GM19395 (cell line): ENCODE measurements at regions not wholly inside any gene's neighbourhood (a gene's known extent, or its start where the extent isn't known, plus 50 kb on each side); places are given as distances from the start of the nearest gene placed in this dataset.
"Not testable (repeated sequence)": the region's sequence is repeated elsewhere in the genome, so short reads cannot be mapped to it uniquely, and the experiment has no call there.

Experiments
- ATAC-seq: cut with Tn5 transposase; IDR thresholded peaks from one replicate; pipeline ENCODE4 v1.9.1; 2021; ENCODE audit warnings: mild to moderate bottlenecking, moderate library complexity; ENCODE audit not compliant: unreplicated experiment

DNA sequence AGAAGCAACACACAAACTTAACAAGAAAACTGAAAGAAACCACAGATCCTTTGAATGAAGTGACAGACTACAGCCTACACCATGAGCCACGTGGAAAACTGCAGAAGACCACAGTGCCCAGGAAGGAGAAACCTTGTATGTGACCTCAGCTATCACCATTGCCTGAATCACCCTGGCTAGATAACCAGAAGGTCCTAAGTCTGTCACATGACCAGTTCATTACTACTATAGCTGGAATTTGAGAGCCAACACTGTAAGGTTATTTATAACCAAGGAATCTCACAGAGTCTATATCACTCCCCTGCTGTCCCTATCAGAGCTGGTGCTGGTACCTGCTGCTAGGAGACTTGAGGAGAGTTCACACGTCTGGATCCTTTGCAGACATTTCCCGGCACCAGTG is 90.3 kb upstream of the FBXL17 start:
- ATAC-seq, result no peak

DNA sequence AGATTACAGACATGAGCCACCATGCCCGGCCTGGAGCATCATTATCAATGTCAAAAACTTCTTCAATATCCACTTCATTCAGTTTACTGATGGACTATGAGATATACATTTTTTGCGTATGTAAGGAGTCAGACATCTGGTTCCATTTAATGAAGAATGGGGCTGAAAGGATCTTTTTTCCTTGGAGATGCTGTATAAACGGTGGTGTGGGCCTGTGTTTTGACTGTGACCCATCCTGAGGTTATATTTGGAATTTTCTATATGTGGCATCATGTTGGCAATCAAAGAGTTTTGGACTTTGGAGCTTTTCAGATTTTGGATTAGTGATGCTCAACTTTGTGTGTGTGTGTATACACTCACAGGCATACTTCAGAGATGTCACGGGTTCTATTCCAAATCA is 85.7 kb upstream of the FBXL17 start:
- no peak for ATAC-seq

DNA sequence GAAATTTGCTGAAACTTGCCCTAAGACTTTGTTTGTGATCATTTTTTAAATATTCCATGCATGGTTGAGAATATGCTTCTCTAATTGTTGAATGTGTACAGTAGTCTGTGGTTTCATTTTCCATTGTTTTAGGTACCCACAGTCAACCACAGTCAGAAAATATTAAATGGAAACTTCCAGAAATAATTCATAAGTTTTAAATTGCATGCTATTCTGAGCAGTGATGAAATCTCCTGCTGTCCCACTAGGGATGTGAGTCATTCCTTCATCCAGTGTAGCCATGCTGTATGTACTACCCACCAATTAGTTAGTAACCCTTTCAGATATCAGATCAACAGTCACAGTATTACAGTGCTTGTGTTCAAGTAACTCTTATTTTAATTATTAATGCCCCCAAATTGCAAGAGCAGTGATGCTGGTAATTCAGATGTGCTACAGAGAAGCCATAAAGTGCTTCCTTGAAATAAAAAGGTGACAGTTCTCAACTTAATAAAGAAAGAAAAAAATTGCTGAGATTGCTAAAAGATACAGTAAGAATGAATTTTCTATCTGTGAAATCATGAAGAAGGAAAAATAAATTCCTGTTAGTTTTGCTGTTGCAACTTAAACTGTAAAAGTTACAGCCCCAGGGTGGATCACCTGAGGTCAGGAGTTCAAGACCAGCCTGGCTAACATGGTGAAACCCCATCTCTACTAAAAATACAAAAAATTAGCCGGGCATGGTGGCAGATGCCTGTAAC is 79.9 kb upstream of the FBXL17 start:
- no peak for ATAC-seq

DNA sequence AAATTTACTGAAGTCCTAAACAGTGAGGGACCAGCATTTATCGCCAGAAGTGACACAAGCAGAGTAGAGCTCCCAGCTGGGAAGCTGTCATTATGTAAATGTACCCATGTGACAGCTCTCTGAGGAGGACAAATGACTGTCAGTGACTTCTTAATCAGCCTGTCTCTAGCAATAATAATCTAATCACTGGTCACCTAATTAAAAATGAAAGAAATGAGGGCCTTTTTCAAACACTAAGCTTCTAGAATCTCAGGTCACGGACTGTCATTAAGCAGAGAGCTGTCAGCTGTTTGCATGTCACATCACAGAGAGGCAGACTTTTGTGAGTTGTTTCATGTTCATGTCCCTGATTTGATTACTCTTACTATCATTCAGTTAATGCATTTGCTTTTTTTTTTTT is 77.9 kb upstream of the FBXL17 start:
- no peak for ATAC-seq

DNA sequence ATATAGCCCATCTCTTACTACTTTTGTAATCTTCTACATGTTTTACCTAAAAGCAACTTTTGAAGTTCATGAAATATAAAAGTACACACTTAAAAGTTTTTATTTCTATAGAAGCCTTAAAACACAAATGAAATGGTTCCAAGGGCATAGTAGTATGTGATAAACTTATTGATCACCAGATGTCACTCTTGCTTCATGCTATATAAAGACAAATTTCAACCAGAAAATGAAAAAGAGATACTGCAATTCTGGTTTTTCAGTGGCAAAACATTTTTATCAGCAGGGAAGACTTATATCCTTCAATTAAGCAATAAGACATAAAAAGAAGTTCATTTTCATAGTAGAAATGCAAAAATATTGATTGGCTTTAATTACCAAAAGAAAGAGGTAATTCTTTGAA is 69.4 kb upstream of the FBXL17 start:
- no peak for ATAC-seq

DNA sequence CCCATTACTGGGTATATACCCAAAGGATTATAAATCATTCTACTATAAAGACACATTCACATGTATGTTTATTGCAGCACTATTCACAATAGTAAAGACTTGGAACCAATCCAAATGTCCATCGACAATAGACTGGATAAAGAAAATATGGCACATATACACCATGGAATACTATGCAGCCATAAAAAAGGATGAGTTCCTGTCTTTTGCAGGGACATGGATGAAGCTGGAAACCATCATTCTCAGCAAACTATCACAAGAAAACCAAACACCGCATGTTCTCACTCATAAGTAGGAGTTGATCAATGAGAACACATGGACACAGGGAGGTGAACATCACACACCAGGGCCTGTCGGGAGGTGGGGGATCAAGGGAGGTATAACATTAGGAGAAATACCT is 62.2 kb upstream of the FBXL17 start:
- ATAC-seq, result not testable (repeated sequence)

DNA sequence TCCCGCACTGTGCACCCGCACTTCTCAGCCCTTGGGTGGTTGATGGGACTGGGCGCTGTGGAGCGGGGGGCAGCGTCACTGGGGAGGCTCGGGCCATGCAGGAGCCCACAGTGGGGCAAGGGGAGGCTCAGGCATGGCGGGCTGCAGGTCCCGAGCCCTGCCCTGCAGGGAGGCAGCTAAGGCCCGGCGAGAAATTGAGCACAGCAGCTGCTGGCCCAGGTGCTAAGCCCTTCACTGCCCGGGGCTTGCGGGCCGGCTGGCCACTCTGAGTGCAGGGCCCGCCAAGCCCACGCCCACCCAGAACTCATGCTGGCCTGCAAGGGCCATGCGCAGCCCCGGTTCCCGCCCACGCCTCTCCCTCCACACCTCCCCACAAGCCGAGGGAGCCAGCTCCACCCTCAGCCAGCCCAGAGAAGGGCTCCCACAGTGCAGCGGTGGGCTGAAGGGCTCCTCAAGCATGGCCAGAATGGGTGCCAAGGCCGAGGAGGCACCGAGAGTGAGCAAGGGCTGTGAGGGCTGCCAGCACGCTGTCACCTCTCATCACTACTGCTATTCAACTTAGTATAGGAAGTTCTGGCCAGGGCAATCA is 60.3 kb upstream of the FBXL17 start:
- ATAC-seq, result not testable (repeated sequence)

DNA sequence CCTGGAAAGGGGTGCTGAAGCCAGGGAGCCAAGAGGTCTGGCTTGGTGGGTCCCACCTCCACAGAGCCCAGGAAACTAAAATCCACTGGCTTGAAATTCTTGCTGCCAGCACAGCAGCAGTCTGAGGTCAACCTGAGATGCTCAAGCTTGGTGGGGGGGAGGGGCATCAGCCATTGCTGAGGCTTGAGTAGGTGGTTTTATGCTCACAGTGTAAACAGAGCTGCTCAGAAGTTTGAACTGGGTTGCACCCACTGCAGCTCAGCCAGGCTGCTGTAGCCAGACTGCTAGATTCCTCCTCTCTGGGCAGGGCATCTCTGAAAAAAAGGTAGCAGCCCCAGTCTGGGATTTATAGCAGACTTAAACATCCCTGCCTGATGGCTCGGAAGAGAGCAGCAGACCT is 55.5 kb upstream of the FBXL17 start:
- no peak for ATAC-seq

DNA sequence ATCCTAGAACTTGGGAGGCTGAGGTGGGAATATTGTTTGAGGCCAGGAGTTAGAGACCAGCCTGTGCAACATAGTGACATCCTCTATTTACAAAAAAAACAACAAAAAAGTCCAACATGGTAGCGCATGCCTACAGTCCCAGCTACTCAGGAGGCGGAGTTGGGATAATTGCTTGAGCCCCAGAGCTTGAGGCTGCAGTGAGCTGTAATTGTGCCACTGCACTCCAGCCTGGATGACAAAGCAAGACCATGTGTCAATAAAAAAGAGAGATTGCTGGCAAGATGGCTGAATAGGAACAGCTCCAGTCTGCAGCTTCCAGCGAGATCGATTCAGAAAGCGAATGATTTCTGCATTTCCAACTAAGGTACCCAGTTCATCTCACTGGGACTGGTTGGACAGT is 54.8 kb upstream of the FBXL17 start:
- no peak for ATAC-seq

DNA sequence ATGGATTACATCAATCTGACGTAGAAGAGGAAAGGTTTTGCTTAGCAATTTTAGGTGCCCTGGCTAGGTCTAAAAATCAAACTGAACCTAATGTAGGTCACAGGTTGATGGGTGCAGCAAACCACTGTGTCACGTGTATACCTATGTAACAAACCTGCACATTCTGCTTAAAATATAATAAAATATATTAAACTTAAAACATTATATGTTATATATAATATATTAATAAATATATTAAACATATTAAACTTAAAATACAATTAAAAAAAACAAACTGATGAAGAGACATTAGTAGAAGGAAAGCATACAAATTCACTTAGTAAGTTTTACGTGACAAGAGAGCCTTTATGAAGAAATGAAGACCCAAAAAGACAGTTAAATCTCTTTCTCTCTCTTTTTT is 51.7 kb upstream of the FBXL17 start:
- ATAC-seq, result no peak

DNA sequence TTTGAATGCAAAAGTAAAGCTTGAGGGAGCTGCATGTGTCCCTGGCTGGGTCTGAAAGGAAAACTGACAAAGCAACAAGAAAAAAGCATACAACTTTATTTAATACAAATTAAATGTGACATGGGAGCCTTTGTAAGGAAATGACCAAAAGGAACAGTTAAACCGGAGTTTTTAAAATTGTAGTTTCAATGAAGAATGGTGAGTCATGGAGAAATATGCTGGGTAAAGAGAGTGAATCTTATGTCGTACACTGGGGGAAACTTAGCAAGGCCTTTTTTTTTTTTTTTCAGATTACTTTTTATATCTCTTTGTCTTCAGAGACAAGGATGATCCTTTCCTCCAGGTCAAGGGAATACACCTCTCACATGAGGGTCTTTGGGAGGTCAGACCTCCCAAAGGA is 50.1 kb upstream of the FBXL17 start:
- no peak for ATAC-seq
